ENCODE measurements at regions not wholly inside any gene's neighbourhood (a gene's known extent, or its start where the extent isn't known, plus 50 kb on each side); places are given as distances from the start of the nearest gene placed in this dataset.

- peak; percentile 14 to 33 for DNase-seq (ENCODE audit: low read depth in 1 of 2, low spot score in 1 of 2)
- H3K4me3 ChIP-seq (replicated peaks; ENCODE audit: insufficient read depth, low read length), result no peak overlapping the region
- TF ChIP-seq CTCF (IDR thresholded peaks at IDR 0.05; ENCODE audit: insufficient read depth, low read length) (peak; percentile 62), POLR2AphosphoS5 (IDR thresholded peaks at IDR 0.05; ENCODE audit: low read depth) (no peak)
- no peak overlapping the region for H3K27ac ChIP-seq (replicated peaks)
- no peaks in the 10 kb centered on the region for H3K27me3 ChIP-seq (ENCODE audit: insufficient read depth, poor library complexity, severe bottlenecking)
Measured at GRCh38 chrX:113929004-113929403, 654.9 kb upstream of the HTR2C start.

GRCh38 chrX:113920661-113921060 lies 663.2 kb upstream of the HTR2C start:
- DNase-seq (ENCODE audit: low read depth in 1 of 2, low spot score in 1 of 2), result no peak
- no peaks in the 10 kb centered on the region for H3K27me3 ChIP-seq (ENCODE audit: insufficient read depth, poor library complexity, severe bottlenecking)
- H3K27ac ChIP-seq (replicated peaks), result no peak overlapping the region
- H3K4me3 ChIP-seq (replicated peaks; ENCODE audit: insufficient read depth, low read length), result no peak overlapping the region
- TF ChIP-seq SPI1 (IDR thresholded peaks at IDR 0.05; ENCODE audit: borderline replicate concordance, low read depth), result no peak
- no peak for TF ChIP-seq CTCF (IDR thresholded peaks at IDR 0.05; ENCODE audit: insufficient read depth, low read length)
- TF ChIP-seq POLR2AphosphoS5 (IDR thresholded peaks at IDR 0.05; ENCODE audit: low read depth), result no peak
- no peak for TF ChIP-seq GABPA (IDR thresholded peaks at IDR 0.05; ENCODE audit: low read depth)
- TF ChIP-seq REST (IDR thresholded peaks at IDR 0.05; ENCODE audit: insufficient replicate concordance, low read depth), result no peak

GRCh38 chrX:113919387-113919786 lies 664.5 kb upstream of the HTR2C start:
- DNase-seq (ENCODE audit: low read depth in 1 of 2, low spot score in 1 of 2), result no peak
- H3K27ac ChIP-seq (replicated peaks), result no peak overlapping the region
- no peaks in the 10 kb centered on the region for H3K27me3 ChIP-seq (ENCODE audit: insufficient read depth, poor library complexity, severe bottlenecking)
- H3K4me3 ChIP-seq (replicated peaks; ENCODE audit: insufficient read depth, low read length), result no peak overlapping the region
- no peak for TF ChIP-seq GABPA (IDR thresholded peaks at IDR 0.05; ENCODE audit: low read depth)

- DNase-seq (ENCODE audit: low read depth in 1 of 2, low spot score in 1 of 2), result no peak
- H3K4me3 ChIP-seq (replicated peaks; ENCODE audit: insufficient read depth, low read length), result no peak overlapping the region
- TF ChIP-seq GABPA (IDR thresholded peaks at IDR 0.05; ENCODE audit: low read depth), result no peak
- no peak for TF ChIP-seq REST (IDR thresholded peaks at IDR 0.05; ENCODE audit: insufficient replicate concordance, low read depth)
- no peak for TF ChIP-seq CTCF (IDR thresholded peaks at IDR 0.05; ENCODE audit: insufficient read depth, low read length)
- TF ChIP-seq SPI1 (IDR thresholded peaks at IDR 0.05; ENCODE audit: borderline replicate concordance, low read depth), result no peak
- TF ChIP-seq POLR2AphosphoS5 (IDR thresholded peaks at IDR 0.05; ENCODE audit: low read depth), result no peak
- no peaks in the 10 kb centered on the region for H3K27me3 ChIP-seq (ENCODE audit: insufficient read depth, poor library complexity, severe bottlenecking)
- no peak overlapping the region for H3K27ac ChIP-seq (replicated peaks)
Measured at GRCh38 chrX:113906168-113906567, 677.7 kb upstream of the HTR2C start.
